SK-N-SH treated with all-trans-retinoic acid at 6 μM for 48 hours (cell line): ENCODE measurements at regions not wholly inside any gene's neighbourhood (a gene's known extent, or its start where the extent isn't known, plus 50 kb on each side); places are given as distances from the start of the nearest gene placed in this dataset.

ENCODE experiments used
- ARNTL ChIP-seq: fragments of 450-650 bp; formaldehyde crosslinking; IDR thresholded peaks from 2 replicates; pipeline ENCODE4 v1.5.0; 2020; ENCODE audit warnings: low read depth, mild to moderate bottlenecking, moderate library complexity, borderline replicate concordance
- CSDC2 ChIP-seq: fragments of 250-450 bp; sonication (Bioruptor Pico); IDR thresholded peaks from 2 replicates; pipeline ENCODE4 v1.5.0; 2020; ENCODE audit warnings: mild to moderate bottlenecking, moderate library complexity
- PATZ1 ChIP-seq: fragments of 250-450 bp; sonication (Bioruptor Pico); IDR thresholded peaks from 2 replicates; pipeline ENCODE4 v1.8.0; 2020; ENCODE audit warnings: mild to moderate bottlenecking, moderate library complexity, borderline replicate concordance
- POU6F1 ChIP-seq: fragments of 250-450 bp; sonication (Bioruptor Pico); IDR thresholded peaks from 2 replicates; pipeline ENCODE4 v1.8.0; 2021; ENCODE audit warnings: low read depth, mild to moderate bottlenecking, moderate library complexity, borderline replicate concordance
- RARB ChIP-seq: fragments of 250-450 bp; sonication (Bioruptor Pico); IDR thresholded peaks from 2 replicates; pipeline ENCODE4 v1.8.0; 2021; ENCODE audit warnings: mild to moderate bottlenecking, moderate library complexity
- SNAI2 ChIP-seq: fragments of 250-450 bp; sonication (Bioruptor Pico); IDR thresholded peaks from 2 replicates; pipeline ENCODE4 v1.5.0; 2020; ENCODE audit warnings: mild to moderate bottlenecking, moderate library complexity
- TCF4 ChIP-seq: fragments of 250-450 bp; sonication (Bioruptor Pico); IDR thresholded peaks from 2 replicates; pipeline ENCODE4 v1.8.0; 2021; ENCODE audit warnings: mild to moderate bottlenecking, moderate library complexity, borderline replicate concordance
- TSHZ2 ChIP-seq: fragments of 250-450 bp; sonication (Bioruptor Pico); IDR thresholded peaks from 2 replicates; pipeline ENCODE4 v1.5.0; 2020; ENCODE audit warnings: mild to moderate bottlenecking, moderate library complexity
- ZFP3 ChIP-seq: fragments of 250-450 bp; sonication (Bioruptor Pico); IDR thresholded peaks from 2 replicates; pipeline ENCODE4 v1.5.0; 2020; ENCODE audit warnings: mild to moderate bottlenecking, moderate library complexity
- ZNF565 ChIP-seq: fragments of 450-650 bp; formaldehyde crosslinking; conservative IDR thresholded peaks from 2 replicates; pipeline ENCODE4 v1.5.0; 2020; ENCODE audit warnings: low read depth, mild to moderate bottlenecking, moderate library complexity
- ZNF70 ChIP-seq: fragments of 450-650 bp; formaldehyde crosslinking; IDR thresholded peaks from 2 replicates; pipeline ENCODE4 v1.5.0; 2020; ENCODE audit warnings: mild to moderate bottlenecking, moderate library complexity

GRCh38 chr6:147641511-147641910, 133.0 kb downstream of the SAMD5 start:
- TF ChIP-seq ZFP3 (no peak), CSDC2 (no peak), SNAI2 (CRISPR knock-in tag) (no peak), PATZ1 (no peak), ZNF70 (CRISPR knock-in tag) (no peak), TCF4 (CRISPR knock-in tag) (no peak), RARB (CRISPR knock-in tag) (no peak), POU6F1 (CRISPR knock-in tag) (no peak), ARNTL (CRISPR knock-in tag) (no peak), TSHZ2 (CRISPR knock-in tag) (no peak), ZNF565 (CRISPR knock-in tag) (no peak)
